NT2/D1 (cell line): ENCODE measurements at regions not wholly inside any gene's neighbourhood (a gene's known extent, or its start where the extent isn't known, plus 50 kb on each side); places are given as distances from the start of the nearest gene placed in this dataset.

Source experiments
- YY1 ChIP-seq: IDR thresholded peaks from 2 replicates; pipeline ENCODE4 v1.6.1; 2011; ENCODE audit not compliant: insufficient read length, insufficient read depth
- ZNF274 ChIP-seq: IDR thresholded peaks from 2 replicates; pipeline ENCODE4 v1.6.1; 2011; ENCODE audit warnings: mild to moderate bottlenecking, low read depth, low read length

GRCh38 chr6:23301556-23301955, 732.2 kb downstream of the HDGFL1 start:
- TF ChIP-seq YY1: no peak
- TF ChIP-seq ZNF274: no peak
